AG10803 (cell line): ENCODE measurements at regions not wholly inside any gene's neighbourhood (a gene's known extent, or its start where the extent isn't known, plus 50 kb on each side); places are given as distances from the start of the nearest gene placed in this dataset.

ENCODE experiments used
- DNase-seq: peaks from one replicate; pipeline ENCODE4 v3.0.0; 2010; ENCODE audit warnings: low read depth
- H3K4me3 ChIP-seq: 2 replicates; pipeline ENCODE4 v1.5.1; 2011; ENCODE audit warnings: mild to moderate bottlenecking, low read length, control low read depth
- TF ChIP-seq, protein P1 (sequence below): conservative IDR thresholded peaks from 2 replicates; pipeline ENCODE4 v1.5.1; 2011; ENCODE audit warnings: mild to moderate bottlenecking, low read length, control low read depth, inconsistent platforms

DNA sequence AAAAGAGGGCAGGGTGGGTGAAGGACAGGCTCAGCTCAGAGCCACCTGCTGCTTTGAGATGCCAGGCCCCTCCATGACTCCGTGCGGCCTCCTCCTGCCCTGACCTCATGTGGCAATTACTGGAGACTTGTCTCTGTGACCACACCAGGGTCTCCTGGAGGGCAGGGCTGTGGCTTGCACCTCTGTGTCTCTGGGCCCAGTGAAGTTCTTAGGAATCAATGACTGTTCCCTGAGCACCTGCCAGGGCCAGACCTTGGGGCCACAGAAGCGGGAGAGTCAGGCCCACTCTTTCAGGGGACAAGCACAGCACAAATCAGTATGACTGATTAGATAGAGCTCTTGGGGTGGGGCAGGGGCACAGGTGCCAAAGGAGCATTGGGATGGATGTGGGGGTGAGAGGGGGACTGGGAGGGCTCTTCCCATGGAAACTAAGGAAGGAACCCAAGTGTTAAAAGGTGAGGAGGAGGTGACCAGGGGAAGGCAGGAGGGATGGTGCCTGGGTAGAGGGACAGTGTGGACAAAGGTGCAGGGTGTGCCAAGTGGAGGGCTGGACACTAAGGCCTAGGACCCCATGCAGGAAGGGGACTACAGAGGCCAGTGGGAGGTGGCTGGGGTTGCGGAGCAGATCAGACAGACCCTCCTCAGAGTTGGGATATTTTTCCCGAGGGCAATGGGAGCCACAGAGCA, 77.3 kb upstream of the SHISAL1 start:
- DNase-seq: no peak
- no peak overlapping the region for H3K4me3 ChIP-seq
- TF ChIP-seq, protein P1, sequence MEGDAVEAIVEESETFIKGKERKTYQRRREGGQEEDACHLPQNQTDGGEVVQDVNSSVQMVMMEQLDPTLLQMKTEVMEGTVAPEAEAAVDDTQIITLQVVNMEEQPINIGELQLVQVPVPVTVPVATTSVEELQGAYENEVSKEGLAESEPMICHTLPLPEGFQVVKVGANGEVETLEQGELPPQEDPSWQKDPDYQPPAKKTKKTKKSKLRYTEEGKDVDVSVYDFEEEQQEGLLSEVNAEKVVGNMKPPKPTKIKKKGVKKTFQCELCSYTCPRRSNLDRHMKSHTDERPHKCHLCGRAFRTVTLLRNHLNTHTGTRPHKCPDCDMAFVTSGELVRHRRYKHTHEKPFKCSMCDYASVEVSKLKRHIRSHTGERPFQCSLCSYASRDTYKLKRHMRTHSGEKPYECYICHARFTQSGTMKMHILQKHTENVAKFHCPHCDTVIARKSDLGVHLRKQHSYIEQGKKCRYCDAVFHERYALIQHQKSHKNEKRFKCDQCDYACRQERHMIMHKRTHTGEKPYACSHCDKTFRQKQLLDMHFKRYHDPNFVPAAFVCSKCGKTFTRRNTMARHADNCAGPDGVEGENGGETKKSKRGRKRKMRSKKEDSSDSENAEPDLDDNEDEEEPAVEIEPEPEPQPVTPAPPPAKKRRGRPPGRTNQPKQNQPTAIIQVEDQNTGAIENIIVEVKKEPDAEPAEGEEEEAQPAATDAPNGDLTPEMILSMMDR: no peak

DNA sequence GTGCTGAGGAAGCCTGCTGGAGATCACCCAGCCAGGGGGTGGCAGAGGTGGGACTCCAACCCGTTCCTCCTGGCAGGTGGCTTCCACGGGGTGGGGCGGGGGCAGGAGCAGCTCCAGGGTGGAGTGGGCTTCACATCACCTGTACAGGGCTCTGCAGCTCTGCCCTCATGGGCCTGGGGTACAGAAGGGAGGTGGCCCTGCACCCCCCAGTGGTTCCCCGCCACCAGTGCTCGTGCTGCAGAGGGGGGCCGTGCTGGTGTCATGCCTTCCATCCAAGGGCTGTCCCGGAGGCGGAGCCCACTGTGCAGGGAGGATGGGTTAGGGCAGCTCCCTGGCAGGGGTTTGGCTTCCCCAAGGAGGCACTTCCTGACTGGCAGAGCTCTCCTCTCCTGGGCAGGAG, 76.4 kb upstream of the SHISAL1 start:
- TF ChIP-seq, protein P1: no peak
- DNase-seq: no peak
- no peak overlapping the region for H3K4me3 ChIP-seq

DNA sequence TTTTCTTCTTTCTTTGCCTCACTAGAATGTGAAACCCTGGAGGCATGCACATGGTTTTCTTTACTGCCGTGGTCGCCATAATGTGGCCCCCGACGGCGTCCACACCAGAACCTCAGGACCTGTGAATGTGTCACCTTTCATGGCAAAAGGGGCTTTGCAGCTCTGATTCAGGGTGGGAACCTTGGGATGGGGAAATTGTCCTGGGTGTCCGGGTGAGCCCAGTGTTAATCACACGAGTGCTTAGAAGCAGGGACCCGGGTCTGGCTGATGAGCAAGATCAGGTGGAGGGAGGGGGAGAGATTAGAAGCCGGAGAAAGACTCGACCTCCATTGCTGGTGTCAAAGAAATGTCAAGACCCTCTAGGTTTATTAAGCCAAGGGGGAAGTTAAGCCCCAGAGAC, 74.7 kb upstream of the SHISAL1 start:
- TF ChIP-seq, protein P1: no peak
- H3K4me3 ChIP-seq: no peak overlapping the region
- no peak for DNase-seq

DNA sequence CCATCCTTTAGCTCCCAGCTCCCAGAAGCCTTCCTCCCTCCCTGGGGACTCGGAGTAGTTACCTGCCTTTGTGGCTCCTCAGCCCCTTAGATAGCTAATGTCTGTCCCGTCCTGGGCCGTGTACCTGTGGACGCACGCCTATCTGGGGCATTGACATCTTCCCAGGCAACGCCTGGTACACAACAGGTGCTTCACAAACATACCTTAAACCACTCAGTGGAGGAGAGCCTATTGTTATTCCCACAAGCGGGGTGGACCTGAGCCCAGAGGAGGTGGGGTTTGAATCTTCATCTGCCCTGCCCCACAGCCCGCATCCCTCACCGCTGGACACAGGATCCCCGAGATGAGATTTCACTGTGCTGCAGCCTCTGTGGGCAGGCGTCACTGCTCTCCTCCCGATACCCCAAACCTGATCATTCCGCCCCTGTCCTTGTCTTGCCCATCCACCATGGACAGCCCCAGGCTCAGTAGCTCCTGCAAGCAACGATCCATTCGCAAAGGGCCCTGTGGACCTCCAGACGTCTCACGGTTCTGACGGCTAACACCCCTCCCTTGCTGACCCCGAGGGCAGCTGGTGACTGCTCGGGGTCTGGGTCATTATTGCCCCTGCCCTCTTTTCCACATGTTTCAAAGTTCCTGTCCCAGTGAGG, 73.8 kb upstream of the SHISAL1 start:
- no peak for DNase-seq
- no peak overlapping the region for H3K4me3 ChIP-seq
- TF ChIP-seq, protein P1: no peak

DNA sequence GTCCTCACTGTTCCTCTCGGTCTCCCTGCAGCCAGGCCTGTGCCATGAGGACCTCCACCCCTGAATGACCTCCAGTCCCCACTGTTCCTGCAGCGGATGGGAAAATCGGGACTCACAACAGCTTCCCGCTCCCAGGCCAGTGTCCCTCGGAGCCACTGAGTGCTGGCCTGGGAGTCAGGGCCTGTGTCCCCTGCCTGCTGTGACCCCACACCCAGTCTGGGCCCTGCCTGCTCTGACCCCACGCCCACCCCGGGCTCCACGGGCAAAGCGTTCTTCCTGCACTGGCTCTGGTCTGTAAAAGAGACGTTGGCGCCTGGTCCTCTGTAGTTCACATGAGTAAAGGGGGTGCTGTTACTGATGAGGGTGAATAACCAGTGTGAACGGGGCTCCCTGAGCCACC, 73.0 kb upstream of the SHISAL1 start:
- TF ChIP-seq, protein P1: no peak
- no peak overlapping the region for H3K4me3 ChIP-seq
- DNase-seq: no peak

DNA sequence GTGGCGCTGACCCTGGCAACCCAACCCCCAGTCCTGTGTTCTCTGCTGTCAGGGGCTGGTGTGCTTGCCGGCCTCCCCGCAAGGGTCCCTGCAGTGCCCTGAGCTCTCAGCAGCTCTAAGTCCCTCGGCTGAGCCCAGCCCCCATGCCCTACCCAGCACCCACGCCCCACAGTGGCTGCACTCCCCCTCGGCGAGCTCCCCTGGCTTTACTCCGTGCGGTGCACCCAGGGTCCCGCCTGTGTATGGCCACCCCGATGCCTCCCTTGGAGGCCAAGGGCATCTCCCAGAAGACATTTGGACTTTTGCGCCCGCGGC, 72.5 kb upstream of the SHISAL1 start:
- DNase-seq: no peak
- TF ChIP-seq, protein P1: no peak
- H3K4me3 ChIP-seq: no peak overlapping the region

DNA sequence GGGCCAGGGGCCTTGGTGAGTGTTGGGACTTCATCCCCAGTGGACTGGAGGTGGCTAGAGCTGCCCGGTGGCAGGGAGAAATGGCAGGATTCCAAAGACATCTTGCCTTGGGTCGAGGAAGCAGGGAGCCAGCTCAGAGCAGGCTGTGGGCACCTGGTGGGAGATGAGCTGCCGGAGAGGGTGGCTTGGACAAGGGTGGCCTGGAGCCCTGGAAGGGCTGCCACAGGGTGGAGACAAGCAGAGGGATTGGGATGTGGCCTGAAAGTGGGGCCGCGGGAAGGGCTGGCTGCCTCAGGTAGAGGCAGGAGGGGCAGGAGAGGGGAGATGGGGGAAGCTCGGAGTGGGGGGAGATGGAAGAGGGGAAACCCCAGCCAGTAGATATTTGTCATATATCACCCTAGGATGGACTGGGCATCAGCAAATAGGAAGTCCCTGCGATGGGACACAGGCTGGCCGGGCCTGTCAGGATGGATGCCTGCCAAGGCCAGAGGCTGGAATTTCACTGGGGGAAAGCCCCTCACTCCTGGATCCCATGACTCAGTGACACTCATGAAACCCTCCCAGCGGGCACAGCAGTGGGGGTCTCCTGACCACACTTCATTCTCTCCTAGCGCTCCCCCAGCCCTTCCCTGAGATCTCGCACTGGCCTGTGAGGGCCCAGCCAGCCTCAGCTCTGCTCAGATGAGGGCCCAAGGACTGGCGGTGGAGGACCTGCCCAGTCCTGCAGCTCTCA, 72.0 kb upstream of the SHISAL1 start:
- H3K4me3 ChIP-seq: no peak overlapping the region
- TF ChIP-seq, protein P1: no peak
- no peak for DNase-seq
